Kidney epithelial cell (primary cell): ENCODE measurements at regions not wholly inside any gene's neighbourhood (a gene's known extent, or its start where the extent isn't known, plus 50 kb on each side); places are given as distances from the start of the nearest gene placed in this dataset.

Source experiments
- DNase-seq: peaks from one replicate; pipeline ENCODE4 v3.0.0-alpha.2; 2010; ENCODE audit warnings: low read depth
- H3K27me3 ChIP-seq: 2 replicates; pipeline ENCODE4 v1.6.0; 2011; ENCODE audit warnings: low read length; ENCODE audit not compliant: control insufficient read depth, insufficient read depth
- H3K36me3 ChIP-seq: 2 replicates; pipeline ENCODE4 v1.5.1; 2011; ENCODE audit warnings: low read length; ENCODE audit not compliant: control insufficient read depth, insufficient read depth
- H3K4me3 ChIP-seq: 2 replicates; pipeline ENCODE4 v1.5.1; 2011; ENCODE audit warnings: low read depth, mild to moderate bottlenecking, control low read depth, low read length
- CTCF ChIP-seq: IDR thresholded peaks from 2 replicates; pipeline ENCODE4 v1.5.1; 2011; ENCODE audit warnings: mild to moderate bottlenecking, moderate library complexity, low read length, control low read depth, inconsistent platforms; ENCODE audit not compliant: insufficient read depth, poor library complexity, severe bottlenecking

GRCh38 chr20:23242556-23243180 lies 107.9 kb upstream of the NXT1 start:
- DNase-seq = no peak
- no peak for TF ChIP-seq CTCF
- H3K36me3 ChIP-seq = no peaks in the 10 kb centered on the region
- no peak overlapping the region for H3K4me3 ChIP-seq
- H3K27me3 ChIP-seq = no peaks in the 10 kb centered on the region

- DNase-seq = no peak
- H3K27me3 ChIP-seq = no peaks in the 10 kb centered on the region
- no peak for TF ChIP-seq CTCF
- no peaks in the 10 kb centered on the region for H3K36me3 ChIP-seq
- no peak overlapping the region for H3K4me3 ChIP-seq
Observed at GRCh38 chr20:23242104-23242503, 108.5 kb upstream of the NXT1 start.

- Histone ChIP-seq H3K27me3 (no peaks in the 10 kb centered on the region), H3K4me3 (no peak overlapping the region), H3K36me3 (no peaks in the 10 kb centered on the region)
- no peak for TF ChIP-seq CTCF
- DNase-seq = no peak
Observed at GRCh38 chr20:23241416-23241815, 109.2 kb upstream of the NXT1 start.

- DNase-seq = no peak
- Histone ChIP-seq H3K4me3 (no peak overlapping the region), H3K27me3 (no peaks in the 10 kb centered on the region), H3K36me3 (no peaks in the 10 kb centered on the region)
- TF ChIP-seq CTCF = no peak
Observed at GRCh38 chr20:23240519-23240918, 110.1 kb upstream of the NXT1 start.

GRCh38 chr20:23237201-23237600 lies 113.4 kb upstream of the NXT1 start:
- Histone ChIP-seq H3K4me3 (no peak overlapping the region), H3K36me3 (no peaks in the 10 kb centered on the region), H3K27me3 (no peaks in the 10 kb centered on the region)
- no peak for TF ChIP-seq CTCF
- no peak for DNase-seq
